ENCODE measurements at regions not wholly inside any gene's neighbourhood (a gene's known extent, or its start where the extent isn't known, plus 50 kb on each side); places are given as distances from the start of the nearest gene placed in this dataset.

DNA sequence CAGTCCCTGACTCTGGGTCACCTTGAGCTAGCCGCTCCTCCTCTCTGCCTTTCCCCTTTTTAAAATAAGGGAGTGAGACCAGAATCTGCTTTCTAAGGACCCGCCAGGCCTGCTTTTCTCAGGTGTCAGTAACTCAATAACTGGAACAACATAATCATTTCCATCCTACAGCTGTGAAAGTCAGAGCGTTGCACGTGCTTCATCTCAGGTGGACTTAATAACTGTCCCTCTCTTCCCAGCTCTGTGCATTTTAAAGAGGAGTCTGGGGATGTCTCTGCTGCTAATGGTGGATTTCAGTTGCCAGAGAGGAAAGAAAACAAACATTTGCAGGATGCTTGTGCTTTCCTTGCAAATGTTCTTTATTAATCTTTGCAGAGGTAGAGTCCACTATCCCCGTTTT is 93.7 kb downstream of the PCDH1 start (continued):
- TF ChIP-seq ZNF605 (CRISPR knock-in tag; IDR thresholded peaks at IDR 0.05) = no peak
- TF ChIP-seq, protein P1, sequence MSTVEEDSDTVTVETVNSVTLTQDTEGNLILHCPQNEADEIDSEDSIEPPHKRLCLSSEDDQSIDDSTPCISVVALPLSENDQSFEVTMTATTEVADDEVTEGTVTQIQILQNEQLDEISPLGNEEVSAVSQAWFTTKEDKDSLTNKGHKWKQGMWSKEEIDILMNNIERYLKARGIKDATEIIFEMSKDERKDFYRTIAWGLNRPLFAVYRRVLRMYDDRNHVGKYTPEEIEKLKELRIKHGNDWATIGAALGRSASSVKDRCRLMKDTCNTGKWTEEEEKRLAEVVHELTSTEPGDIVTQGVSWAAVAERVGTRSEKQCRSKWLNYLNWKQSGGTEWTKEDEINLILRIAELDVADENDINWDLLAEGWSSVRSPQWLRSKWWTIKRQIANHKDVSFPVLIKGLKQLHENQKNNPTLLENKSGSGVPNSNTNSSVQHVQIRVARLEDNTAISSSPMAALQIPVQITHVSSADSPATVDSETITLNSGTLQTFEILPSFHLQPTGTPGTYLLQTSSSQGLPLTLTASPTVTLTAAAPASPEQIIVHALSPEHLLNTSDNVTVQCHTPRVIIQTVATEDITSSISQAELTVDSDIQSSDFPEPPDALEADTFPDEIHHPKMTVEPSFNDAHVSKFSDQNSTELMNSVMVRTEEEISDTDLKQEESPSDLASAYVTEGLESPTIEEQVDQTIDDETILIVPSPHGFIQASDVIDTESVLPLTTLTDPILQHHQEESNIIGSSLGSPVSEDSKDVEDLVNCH (CRISPR knock-in tag; IDR thresholded peaks at IDR 0.05) = no peak
- no peak for TF ChIP-seq KDM2A (CRISPR knock-in tag; IDR thresholded peaks at IDR 0.05; ENCODE audit: borderline replicate concordance, low read depth)
- TF ChIP-seq ZNF776 (CRISPR knock-in tag; IDR thresholded peaks at IDR 0.05) = no peak
- TF ChIP-seq NR3C1 (CRISPR knock-in tag; IDR thresholded peaks at IDR 0.05) = no peak

DNA sequence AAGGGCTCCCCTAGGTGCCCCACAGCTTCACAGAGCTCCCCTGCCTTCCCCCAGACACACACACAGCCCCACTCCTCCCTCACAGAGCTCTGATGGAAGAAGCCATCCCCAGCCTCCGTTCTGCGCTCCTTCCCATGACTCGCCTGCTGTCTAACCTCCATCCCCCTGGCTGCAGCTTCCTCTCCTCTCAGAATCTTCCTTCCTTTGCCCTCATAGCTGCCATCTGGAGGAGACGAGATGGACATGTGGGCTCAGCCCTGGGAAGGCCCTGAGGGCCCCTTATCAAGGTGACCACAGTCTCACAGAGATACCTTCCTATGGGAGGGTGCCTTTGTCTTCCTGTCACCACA is 94.3 kb downstream of the PCDH1 start:
- in situ Hi-C loops (cut with HindIII; ENCODE audit: extremely low pct_ligation_motif_present, low pct_unique_long_range_greater_than_20kb) = no loop called here
- ChIA-PET CTCF (ENCODE audit: low intra/inter-chr PET ratio, low total read pairs) (no interaction called here), POLR2A (no interaction called here)
- no peak overlapping the region for H3K4me2 ChIP-seq (ENCODE audit: low read depth, low read length)
- no peak overlapping the region for H3K4me3 ChIP-seq (replicated peaks in 1 of 3; ENCODE audit: insufficient read depth in 1 of 3, low read depth in 2 of 3, low read length in 3 of 3)
- H3K9me3 ChIP-seq (ENCODE audit: low read length) = no peaks in the 10 kb centered on the region
- no peaks in the 10 kb centered on the region for H3K4me1 ChIP-seq (ENCODE audit: insufficient read depth, low read length)
- H3K79me2 ChIP-seq (ENCODE audit: insufficient read depth, low read length) = no peaks in the 10 kb centered on the region
- H3K27ac ChIP-seq (ENCODE audit: extremely low read length, insufficient read depth, low read length) = no peak overlapping the region
- intact Hi-C loops (cut with micrococcal nuclease; ENCODE audit: unreplicated experiment) = no loop called here
- DNase-seq (ENCODE audit: low spot score) (no peak), FAIRE-seq (no peak), ATAC-seq (no peak)
- no peak overlapping the region for H2AFZ ChIP-seq (ENCODE audit: low read length)
- BruUV-seq (replicated peaks) = no TSS peak
- no peaks in the 10 kb centered on the region for H4K20me1 ChIP-seq (ENCODE audit: insufficient read depth, low read length)
- TF ChIP-seq, protein P2, sequence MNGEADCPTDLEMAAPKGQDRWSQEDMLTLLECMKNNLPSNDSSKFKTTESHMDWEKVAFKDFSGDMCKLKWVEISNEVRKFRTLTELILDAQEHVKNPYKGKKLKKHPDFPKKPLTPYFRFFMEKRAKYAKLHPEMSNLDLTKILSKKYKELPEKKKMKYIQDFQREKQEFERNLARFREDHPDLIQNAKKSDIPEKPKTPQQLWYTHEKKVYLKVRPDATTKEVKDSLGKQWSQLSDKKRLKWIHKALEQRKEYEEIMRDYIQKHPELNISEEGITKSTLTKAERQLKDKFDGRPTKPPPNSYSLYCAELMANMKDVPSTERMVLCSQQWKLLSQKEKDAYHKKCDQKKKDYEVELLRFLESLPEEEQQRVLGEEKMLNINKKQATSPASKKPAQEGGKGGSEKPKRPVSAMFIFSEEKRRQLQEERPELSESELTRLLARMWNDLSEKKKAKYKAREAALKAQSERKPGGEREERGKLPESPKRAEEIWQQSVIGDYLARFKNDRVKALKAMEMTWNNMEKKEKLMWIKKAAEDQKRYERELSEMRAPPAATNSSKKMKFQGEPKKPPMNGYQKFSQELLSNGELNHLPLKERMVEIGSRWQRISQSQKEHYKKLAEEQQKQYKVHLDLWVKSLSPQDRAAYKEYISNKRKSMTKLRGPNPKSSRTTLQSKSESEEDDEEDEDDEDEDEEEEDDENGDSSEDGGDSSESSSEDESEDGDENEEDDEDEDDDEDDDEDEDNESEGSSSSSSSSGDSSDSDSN (CRISPR knock-in tag; IDR thresholded peaks at IDR 0.05) = no peak
- TF ChIP-seq ZFAT (CRISPR knock-in tag; conservative IDR thresholded peaks at IDR 0.05) = no peak
- no peak for TF ChIP-seq ZNF703 (CRISPR knock-in tag; IDR thresholded peaks at IDR 0.05; ENCODE audit: borderline replicate concordance)
- TF ChIP-seq DMAP1 (CRISPR knock-in tag; IDR thresholded peaks at IDR 0.05) = no peak
- TF ChIP-seq ZSCAN29 (CRISPR knock-in tag; conservative IDR thresholded peaks at IDR 0.05) = no peak
- TF ChIP-seq, protein P3, sequence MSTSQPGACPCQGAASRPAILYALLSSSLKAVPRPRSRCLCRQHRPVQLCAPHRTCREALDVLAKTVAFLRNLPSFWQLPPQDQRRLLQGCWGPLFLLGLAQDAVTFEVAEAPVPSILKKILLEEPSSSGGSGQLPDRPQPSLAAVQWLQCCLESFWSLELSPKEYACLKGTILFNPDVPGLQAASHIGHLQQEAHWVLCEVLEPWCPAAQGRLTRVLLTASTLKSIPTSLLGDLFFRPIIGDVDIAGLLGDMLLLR (CRISPR knock-in tag; IDR thresholded peaks at IDR 0.05) = no peak
- no peak overlapping the region for H3K9ac ChIP-seq (ENCODE audit: insufficient read depth, low read depth, low read length)
- no peaks in the 10 kb centered on the region for H3K36me3 ChIP-seq (replicated peaks in 1 of 2; ENCODE audit: control insufficient read depth in 1 of 2, insufficient read depth in 2 of 2, low read length in 2 of 2)
- H3K27me3 ChIP-seq (ENCODE audit: control insufficient read depth in 1 of 2, insufficient read depth in 2 of 2, low read length in 2 of 2) = 0 out of 5 replicates have a peak, but pooled peaks cover 1 to 17% of the 10 kb centered on the region in 2 experiments
- 13% methylated on average over 4 of the region's 4 CpGs for WGBS (ENCODE audit: low lambda C conversion rate)

All from HepG2 (cell line).